NCI-H446 (cell line): ENCODE measurements at regions not wholly inside any gene's neighbourhood (a gene's known extent, or its start where the extent isn't known, plus 50 kb on each side); places are given as distances from the start of the nearest gene placed in this dataset.
"Not testable (repeated sequence)": the region's sequence is repeated elsewhere in the genome, so short reads cannot be mapped to it uniquely, and the experiment has no call there.

Source experiments
- DNase-seq, 2 experiments: peaks; one replicate each; lab custom pipeline; 2025; lab: John Stamatoyannopoulos, UW

GRCh38 chr15:31219221-31219620 is 107.4 kb upstream of the KLF13 start:
- no peak for DNase-seq

- DNase-seq: no peak
Observed at GRCh38 chr15:31221936-31222515, 104.6 kb upstream of the KLF13 start.

- no peak for DNase-seq
Observed at GRCh38 chr15:31222773-31223341, 103.8 kb upstream of the KLF13 start.

GRCh38 chr15:31223478-31224350 is 102.9 kb upstream of the KLF13 start:
- DNase-seq: no peak

- DNase-seq: not testable (repeated sequence)
Observed at GRCh38 chr15:31224661-31225060, 102.0 kb upstream of the KLF13 start.

GRCh38 chr15:31225356-31225955 is 101.2 kb upstream of the KLF13 start:
- DNase-seq: no peak

GRCh38 chr15:31226021-31226420 is 100.6 kb upstream of the KLF13 start:
- DNase-seq: no peak

- DNase-seq: no peak
Observed at GRCh38 chr15:31227235-31227634, 99.4 kb upstream of the KLF13 start.

GRCh38 chr15:31228011-31228484 is 98.6 kb upstream of the KLF13 start:
- no peak for DNase-seq

GRCh38 chr15:31228980-31229826 is 97.4 kb upstream of the KLF13 start:
- DNase-seq: no peak

- no peak for DNase-seq
Observed at GRCh38 chr15:31230630-31231485, 95.8 kb upstream of the KLF13 start.

GRCh38 chr15:31234815-31235214 is 91.8 kb upstream of the KLF13 start:
- no peak for DNase-seq

- DNase-seq: peak in 1 of 2 experiments; percentile 55
Observed at GRCh38 chr15:31235311-31236183, 91.1 kb upstream of the KLF13 start.

GRCh38 chr15:31236184-31237042 is 90.2 kb upstream of the KLF13 start:
- DNase-seq: peak; percentile 68 to 92

- no peak for DNase-seq
Observed at GRCh38 chr15:31237043-31237324, 89.7 kb upstream of the KLF13 start.

GRCh38 chr15:31238906-31239305 is 87.7 kb upstream of the KLF13 start:
- DNase-seq: no peak

- DNase-seq: no peak
Observed at GRCh38 chr15:31239409-31239808, 87.2 kb upstream of the KLF13 start.

- DNase-seq: no peak
Observed at GRCh38 chr15:31241888-31242522, 84.6 kb upstream of the KLF13 start.

- DNase-seq: no peak
Observed at GRCh38 chr15:31243895-31244294, 82.7 kb upstream of the KLF13 start.
